Panc1 (cell line): ENCODE measurements at regions not wholly inside any gene's neighbourhood (a gene's known extent, or its start where the extent isn't known, plus 50 kb on each side); places are given as distances from the start of the nearest gene placed in this dataset.

Experiments
- ATAC-seq: fragments of 200-7000 bp; cut with Tn5 transposase; 2 replicates; pipeline ENCODE4 v1.9.1; 2020; ENCODE audit warnings: mild to moderate bottlenecking, moderate library complexity
- BruUV-seq: library from RNA; stranded (reverse); fragments of 400-500 nt; replicated peaks from 2 replicates; lab custom pipeline; 2021; lab: Mats Ljungman, UMichigan
- CTCF ChIA-PET: fragments of 300-600 bp; sonication (Branson Sonifier 250); formaldehyde crosslinking; loops from one replicate; lab custom pipeline; 2022; ENCODE audit warnings: antibody characterized with exemption; lab: Charles Lee
- POLR2A ChIA-PET: fragments of 300-600 bp; sonication (Branson Sonifier 250); formaldehyde crosslinking; loops from one replicate; lab custom pipeline; 2022; ENCODE audit warnings: antibody characterized with exemption; lab: Charles Lee
- DNase-seq: peaks from one replicate; pipeline ENCODE4 v3.0.0-alpha.2; 2010; ENCODE audit warnings: low read depth, low spot score
- H3K27ac ChIP-seq: 2 replicates; pipeline ENCODE4 v1.5.1; 2011; ENCODE audit warnings: mild to moderate bottlenecking, low read length, inconsistent platforms
- H3K27me3 ChIP-seq: fragments of 200-500 bp; sonication (Bioruptor generic); 2 replicates; pipeline ENCODE4 v1.6.0; 2014; ENCODE audit warnings: low read length, inconsistent platforms; ENCODE audit not compliant: control insufficient read depth, insufficient read depth
- H3K36me3 ChIP-seq: fragments of 200-500 bp; sonication (Bioruptor generic); 2 replicates; pipeline ENCODE4 v1.5.1; 2014; ENCODE audit warnings: inconsistent platforms, mild to moderate bottlenecking, low read length, moderate library complexity; ENCODE audit not compliant: control insufficient read depth, insufficient read depth
- H3K4me1 ChIP-seq: 2 replicates; pipeline ENCODE4 v1.5.1; 2011; ENCODE audit warnings: inconsistent platforms, mild to moderate bottlenecking, low read length, moderate library complexity; ENCODE audit not compliant: control insufficient read depth, insufficient read depth
- H3K4me3 ChIP-seq, 2 experiments: 2 replicates each; pipeline ENCODE4 v1.5.1; 2011 to 2012; ENCODE audit warnings: low read depth in 2 of 2, low read length in 2 of 2, mild to moderate bottlenecking in 2 of 2, inconsistent platforms in 1 of 2, moderate library complexity in 1 of 2
- H3K9me3 ChIP-seq: fragments of 200-500 bp; sonication (Bioruptor generic); 2 replicates; pipeline ENCODE4 v1.5.1; 2014; ENCODE audit warnings: low read depth, mild to moderate bottlenecking, inconsistent platforms, low read length, moderate library complexity; ENCODE audit not compliant: control insufficient read depth, insufficient read depth
- in situ Hi-C: cut with HindIII; loops from 2 replicates; pipeline ENCODE4 v1.10.0; 2016; ENCODE audit warnings: low sequenced_read_pairs, low pct_unique_long_range_greater_than_20kb
- intact Hi-C: fragments of 100-400 bp; cut with micrococcal nuclease; formaldehyde crosslinking; loops from one replicate; pipeline ENCODE4 v1.10.0; 2022; ENCODE audit not compliant: unreplicated experiment
- TF ChIP-seq, protein P1 (sequence below): fragments of 450-650 bp; IDR thresholded peaks from 2 replicates; pipeline ENCODE4 v1.5.1; 2017; ENCODE audit warnings: mild to moderate bottlenecking
- TF ChIP-seq, protein P2 (sequence below), 2 experiments: IDR thresholded peaks; 2 replicates each; pipeline ENCODE4 v1.6.1; 2011 to 2012; ENCODE audit warnings: low read depth in 2 of 2, control low read depth in 1 of 2, low read length in 1 of 2, mild to moderate bottlenecking in 1 of 2, moderate library complexity in 1 of 2; ENCODE audit not compliant: insufficient read depth in 1 of 2

DNA sequence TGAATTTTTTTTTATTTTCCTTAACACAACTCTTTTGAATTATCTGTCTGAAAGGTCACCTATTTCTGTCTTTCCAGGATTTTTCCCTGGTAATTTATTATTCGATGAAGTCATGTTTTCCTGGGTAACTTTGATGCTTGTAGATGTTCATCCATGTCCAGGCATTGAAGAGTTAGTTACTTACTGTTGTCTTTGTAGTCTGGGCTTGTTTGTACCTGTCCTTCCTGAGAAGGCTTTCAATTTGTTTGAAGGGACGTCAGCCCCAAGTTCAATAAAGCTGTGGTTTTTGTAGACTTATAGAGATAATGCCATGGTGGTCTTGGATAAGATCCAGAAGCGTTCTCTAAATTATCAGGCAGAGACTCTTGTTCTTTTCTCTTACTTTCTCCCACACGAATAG, 252.4 kb upstream of the ARHGAP24 start:
- Histone ChIP-seq H3K27me3 (no peaks in the 10 kb centered on the region), H3K9me3 (no peaks in the 10 kb centered on the region; the same call in 1 of the 2 replicates), H3K27ac (no peak overlapping the region), H3K4me1 (no peaks in the 10 kb centered on the region), H3K36me3 (no peaks in the 10 kb centered on the region), H3K4me3 (no peak overlapping the region)
- ChIA-PET CTCF (no interaction called here), POLR2A (no interaction called here)
- no TSS peak for BruUV-seq
- no peak for ATAC-seq
- no peak for DNase-seq
- intact Hi-C loops (no loop called here), in situ Hi-C loops (no loop called here)
- TF ChIP-seq, protein P1, sequence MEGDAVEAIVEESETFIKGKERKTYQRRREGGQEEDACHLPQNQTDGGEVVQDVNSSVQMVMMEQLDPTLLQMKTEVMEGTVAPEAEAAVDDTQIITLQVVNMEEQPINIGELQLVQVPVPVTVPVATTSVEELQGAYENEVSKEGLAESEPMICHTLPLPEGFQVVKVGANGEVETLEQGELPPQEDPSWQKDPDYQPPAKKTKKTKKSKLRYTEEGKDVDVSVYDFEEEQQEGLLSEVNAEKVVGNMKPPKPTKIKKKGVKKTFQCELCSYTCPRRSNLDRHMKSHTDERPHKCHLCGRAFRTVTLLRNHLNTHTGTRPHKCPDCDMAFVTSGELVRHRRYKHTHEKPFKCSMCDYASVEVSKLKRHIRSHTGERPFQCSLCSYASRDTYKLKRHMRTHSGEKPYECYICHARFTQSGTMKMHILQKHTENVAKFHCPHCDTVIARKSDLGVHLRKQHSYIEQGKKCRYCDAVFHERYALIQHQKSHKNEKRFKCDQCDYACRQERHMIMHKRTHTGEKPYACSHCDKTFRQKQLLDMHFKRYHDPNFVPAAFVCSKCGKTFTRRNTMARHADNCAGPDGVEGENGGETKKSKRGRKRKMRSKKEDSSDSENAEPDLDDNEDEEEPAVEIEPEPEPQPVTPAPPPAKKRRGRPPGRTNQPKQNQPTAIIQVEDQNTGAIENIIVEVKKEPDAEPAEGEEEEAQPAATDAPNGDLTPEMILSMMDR: no peak
- TF ChIP-seq, protein P2, sequence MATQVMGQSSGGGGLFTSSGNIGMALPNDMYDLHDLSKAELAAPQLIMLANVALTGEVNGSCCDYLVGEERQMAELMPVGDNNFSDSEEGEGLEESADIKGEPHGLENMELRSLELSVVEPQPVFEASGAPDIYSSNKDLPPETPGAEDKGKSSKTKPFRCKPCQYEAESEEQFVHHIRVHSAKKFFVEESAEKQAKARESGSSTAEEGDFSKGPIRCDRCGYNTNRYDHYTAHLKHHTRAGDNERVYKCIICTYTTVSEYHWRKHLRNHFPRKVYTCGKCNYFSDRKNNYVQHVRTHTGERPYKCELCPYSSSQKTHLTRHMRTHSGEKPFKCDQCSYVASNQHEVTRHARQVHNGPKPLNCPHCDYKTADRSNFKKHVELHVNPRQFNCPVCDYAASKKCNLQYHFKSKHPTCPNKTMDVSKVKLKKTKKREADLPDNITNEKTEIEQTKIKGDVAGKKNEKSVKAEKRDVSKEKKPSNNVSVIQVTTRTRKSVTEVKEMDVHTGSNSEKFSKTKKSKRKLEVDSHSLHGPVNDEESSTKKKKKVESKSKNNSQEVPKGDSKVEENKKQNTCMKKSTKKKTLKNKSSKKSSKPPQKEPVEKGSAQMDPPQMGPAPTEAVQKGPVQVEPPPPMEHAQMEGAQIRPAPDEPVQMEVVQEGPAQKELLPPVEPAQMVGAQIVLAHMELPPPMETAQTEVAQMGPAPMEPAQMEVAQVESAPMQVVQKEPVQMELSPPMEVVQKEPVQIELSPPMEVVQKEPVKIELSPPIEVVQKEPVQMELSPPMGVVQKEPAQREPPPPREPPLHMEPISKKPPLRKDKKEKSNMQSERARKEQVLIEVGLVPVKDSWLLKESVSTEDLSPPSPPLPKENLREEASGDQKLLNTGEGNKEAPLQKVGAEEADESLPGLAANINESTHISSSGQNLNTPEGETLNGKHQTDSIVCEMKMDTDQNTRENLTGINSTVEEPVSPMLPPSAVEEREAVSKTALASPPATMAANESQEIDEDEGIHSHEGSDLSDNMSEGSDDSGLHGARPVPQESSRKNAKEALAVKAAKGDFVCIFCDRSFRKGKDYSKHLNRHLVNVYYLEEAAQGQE (IDR thresholded peaks at IDR 0.05; ENCODE audit: insufficient read depth in 1 of 2, low read depth in 2 of 2, low read length in 1 of 2): no peak

DNA sequence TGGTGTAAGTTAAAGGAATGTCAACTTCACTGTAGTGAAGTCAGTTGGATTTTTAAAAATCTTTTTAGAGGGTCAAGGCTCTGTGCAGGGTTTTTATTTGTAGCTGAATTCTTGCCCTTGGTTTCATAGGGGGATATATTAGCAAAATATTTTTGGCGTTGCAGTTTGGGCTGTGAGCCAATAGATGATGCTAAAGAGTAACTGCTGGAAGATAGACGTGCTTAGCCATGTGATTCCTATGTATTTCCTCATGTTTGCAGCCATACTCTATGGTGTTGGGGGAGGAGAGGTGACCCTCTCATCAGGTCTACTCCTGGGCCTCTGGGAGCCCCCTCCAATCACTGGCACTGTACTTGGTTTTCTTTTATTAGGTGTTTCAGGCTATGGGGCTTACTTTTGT, 246.7 kb upstream of the ARHGAP24 start:
- no peaks in the 10 kb centered on the region for H3K36me3 ChIP-seq
- H3K27ac ChIP-seq: no peak overlapping the region
- in situ Hi-C loops (no loop called here), intact Hi-C loops (no loop called here)
- TF ChIP-seq, protein P1: peak; percentile 25; the same call in 1 of the 2 replicates
- TF ChIP-seq, protein P2 (IDR thresholded peaks at IDR 0.05; ENCODE audit: insufficient read depth in 1 of 2, low read depth in 2 of 2, low read length in 1 of 2): no peak
- H3K4me3 ChIP-seq: no peak overlapping the region
- ChIA-PET CTCF (no interaction called here), POLR2A (no interaction called here)
- no TSS peak for BruUV-seq
- H3K27me3 ChIP-seq: no peaks in the 10 kb centered on the region
- H3K4me1 ChIP-seq: no peaks in the 10 kb centered on the region
- DNase-seq (no peak), ATAC-seq (no peak)
- H3K9me3 ChIP-seq: no peaks in the 10 kb centered on the region
